ENCODE measurements at regions not wholly inside any gene's neighbourhood (a gene's known extent, or its start where the extent isn't known, plus 50 kb on each side); places are given as distances from the start of the nearest gene placed in this dataset.
A peak's percentile ranks its signal among the peaks of the same experiment; 100 is the strongest.

DNA sequence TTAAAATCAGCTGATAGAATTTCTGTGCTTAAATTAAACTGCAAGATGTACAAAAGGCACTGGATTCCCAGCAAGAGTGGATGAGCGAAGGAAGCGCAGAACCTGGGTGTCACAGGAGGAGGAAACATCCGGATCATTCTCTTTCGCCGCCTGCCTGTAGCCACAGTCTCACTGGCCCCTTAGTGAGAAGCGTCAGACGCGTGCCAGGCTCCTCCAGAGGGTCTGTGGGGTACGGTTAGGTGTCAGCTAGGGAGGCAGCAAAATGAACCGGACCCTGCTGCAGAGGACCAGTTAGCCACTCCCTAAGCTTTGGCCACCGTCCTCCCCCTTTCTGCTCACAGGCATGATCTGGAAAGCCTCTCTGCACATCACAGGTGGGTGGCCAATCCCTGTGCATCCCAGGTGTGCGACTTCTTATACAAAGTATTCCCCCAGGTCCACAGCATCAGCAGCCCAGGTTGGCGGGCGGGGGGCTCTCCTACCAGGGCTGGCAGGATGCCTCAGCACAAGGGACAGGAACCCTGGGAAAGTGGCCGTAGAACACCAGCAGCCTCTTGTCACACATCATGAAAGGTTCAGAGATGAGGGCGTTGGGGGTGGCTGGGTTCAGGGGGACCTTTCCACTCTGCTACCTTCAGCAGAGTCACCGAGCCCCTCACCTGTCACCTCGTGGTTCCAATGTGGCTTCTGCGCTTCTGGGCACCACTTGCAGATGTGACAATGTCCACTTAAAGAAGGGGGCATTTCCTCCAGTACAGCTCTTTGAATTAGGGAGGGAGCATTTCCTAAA is 61.1 kb upstream of the SLC66A3 start:
- no peak overlapping the region for H3K27ac ChIP-seq
- ATAC-seq (no peak), DNase-seq (no peak)
- no peaks in the 10 kb centered on the region for H3K27me3 ChIP-seq
- intact Hi-C loops (cut with DNase I; ENCODE audit: low total_unique reads) = no loop called here
- in situ Hi-C loops (cut with MboI; ENCODE audit: low sequenced_read_pairs in 4 of 4) = no loop called here
- H3K4me3 ChIP-seq = no peak overlapping the region
- H3K9me3 ChIP-seq = no peaks in the 10 kb centered on the region
- no peaks in the 10 kb centered on the region for H3K36me3 ChIP-seq
- H3K4me1 ChIP-seq = peaks cover 0 to 19% of the 10 kb centered on the region in 2 donors
- no peak for TF ChIP-seq POLR2A (IDR thresholded peaks at IDR 0.05)
- TF ChIP-seq, protein P1, sequence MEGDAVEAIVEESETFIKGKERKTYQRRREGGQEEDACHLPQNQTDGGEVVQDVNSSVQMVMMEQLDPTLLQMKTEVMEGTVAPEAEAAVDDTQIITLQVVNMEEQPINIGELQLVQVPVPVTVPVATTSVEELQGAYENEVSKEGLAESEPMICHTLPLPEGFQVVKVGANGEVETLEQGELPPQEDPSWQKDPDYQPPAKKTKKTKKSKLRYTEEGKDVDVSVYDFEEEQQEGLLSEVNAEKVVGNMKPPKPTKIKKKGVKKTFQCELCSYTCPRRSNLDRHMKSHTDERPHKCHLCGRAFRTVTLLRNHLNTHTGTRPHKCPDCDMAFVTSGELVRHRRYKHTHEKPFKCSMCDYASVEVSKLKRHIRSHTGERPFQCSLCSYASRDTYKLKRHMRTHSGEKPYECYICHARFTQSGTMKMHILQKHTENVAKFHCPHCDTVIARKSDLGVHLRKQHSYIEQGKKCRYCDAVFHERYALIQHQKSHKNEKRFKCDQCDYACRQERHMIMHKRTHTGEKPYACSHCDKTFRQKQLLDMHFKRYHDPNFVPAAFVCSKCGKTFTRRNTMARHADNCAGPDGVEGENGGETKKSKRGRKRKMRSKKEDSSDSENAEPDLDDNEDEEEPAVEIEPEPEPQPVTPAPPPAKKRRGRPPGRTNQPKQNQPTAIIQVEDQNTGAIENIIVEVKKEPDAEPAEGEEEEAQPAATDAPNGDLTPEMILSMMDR (IDR thresholded peaks at IDR 0.05 in 4 of 5, conservative IDR thresholded peaks at IDR 0.05 in 1 of 5) = no peak

DNA sequence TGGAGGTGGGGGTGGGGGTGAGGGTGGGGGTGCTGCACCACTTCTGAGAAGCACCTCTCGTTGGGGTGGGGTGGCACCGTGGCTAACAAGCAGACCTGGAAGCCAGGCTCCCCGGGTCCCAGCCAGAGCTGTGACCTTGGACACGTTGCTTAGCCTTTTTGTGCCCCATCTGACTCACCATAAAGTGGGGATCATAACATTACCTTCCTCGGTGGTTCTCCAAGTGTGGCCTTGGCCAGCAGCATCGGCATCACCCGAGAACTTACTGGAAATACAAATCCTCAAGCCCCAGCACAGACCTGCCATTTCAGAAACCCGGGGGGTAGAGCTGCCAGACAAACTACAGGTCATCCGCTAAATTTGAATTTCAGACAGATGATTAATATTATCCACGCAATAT is 58.7 kb upstream of the SLC66A3 start:
- H3K4me3 ChIP-seq = no peak overlapping the region
- no peaks in the 10 kb centered on the region for H3K36me3 ChIP-seq
- H3K4me1 ChIP-seq = peaks cover 0 to 19% of the 10 kb centered on the region in 2 donors
- ATAC-seq (no peak), DNase-seq (no peak)
- H3K27ac ChIP-seq = no peak overlapping the region
- TF ChIP-seq, protein P1 (IDR thresholded peaks at IDR 0.05 in 4 of 5, conservative IDR thresholded peaks at IDR 0.05 in 1 of 5) = no peak
- TF ChIP-seq POLR2A (IDR thresholded peaks at IDR 0.05) = no peak
- intact Hi-C loops (cut with DNase I; ENCODE audit: low total_unique reads) (no loop called here), in situ Hi-C loops (cut with MboI; ENCODE audit: low sequenced_read_pairs in 4 of 4) (no loop called here)
- no peaks in the 10 kb centered on the region for H3K27me3 ChIP-seq
- no peaks in the 10 kb centered on the region for H3K9me3 ChIP-seq

DNA sequence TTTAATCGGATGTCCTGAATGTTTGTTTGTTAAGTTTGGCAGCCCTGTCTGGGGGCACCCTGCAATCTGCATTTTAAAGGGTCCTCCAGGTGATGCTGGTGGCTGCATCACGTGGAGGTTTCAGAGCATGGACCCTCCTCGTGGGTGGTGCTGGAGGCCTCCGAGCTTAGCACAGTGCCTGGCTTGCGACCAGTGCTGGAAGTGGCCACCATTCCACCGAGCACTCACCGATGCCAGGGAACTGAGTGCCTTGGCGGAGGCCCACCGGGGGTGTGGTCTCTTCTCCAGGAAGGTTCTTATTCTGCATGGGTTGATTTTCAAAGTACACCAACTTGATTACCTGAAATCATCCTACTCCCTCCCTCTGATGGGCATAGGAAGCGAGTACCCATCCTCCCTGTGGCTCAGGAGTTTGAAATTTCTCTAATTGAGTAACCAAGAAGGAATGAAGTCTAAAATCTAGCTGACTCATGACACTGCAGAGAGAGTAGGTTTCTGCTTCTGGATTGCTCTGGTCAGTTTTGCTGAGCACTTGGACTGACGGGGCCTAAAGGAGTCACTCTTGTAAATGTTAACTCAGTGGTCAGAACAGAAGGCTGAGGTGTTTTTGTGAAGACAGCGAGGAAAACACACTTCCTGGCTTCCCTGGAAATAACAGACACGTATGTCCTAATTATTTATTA is 58.1 kb upstream of the SLC66A3 start:
- in situ Hi-C loops (cut with MboI; ENCODE audit: low sequenced_read_pairs in 4 of 4) (no loop called here), intact Hi-C loops (cut with DNase I; ENCODE audit: low total_unique reads) (no loop called here)
- DNase-seq = peak in 1 of 2 donors; percentile 18
- H3K4me1 ChIP-seq = peaks cover 0 to 19% of the 10 kb centered on the region in 2 donors
- no peaks in the 10 kb centered on the region for H3K36me3 ChIP-seq
- H3K4me3 ChIP-seq = no peak overlapping the region
- TF ChIP-seq, protein P1 (IDR thresholded peaks at IDR 0.05 in 4 of 5, conservative IDR thresholded peaks at IDR 0.05 in 1 of 5) = no peak
- no peak for TF ChIP-seq POLR2A (IDR thresholded peaks at IDR 0.05)
- no peaks in the 10 kb centered on the region for H3K27me3 ChIP-seq
- peak in 1 of 2 donors; percentile 68 for ATAC-seq
- no peaks in the 10 kb centered on the region for H3K9me3 ChIP-seq
- H3K27ac ChIP-seq = no peak overlapping the region

DNA sequence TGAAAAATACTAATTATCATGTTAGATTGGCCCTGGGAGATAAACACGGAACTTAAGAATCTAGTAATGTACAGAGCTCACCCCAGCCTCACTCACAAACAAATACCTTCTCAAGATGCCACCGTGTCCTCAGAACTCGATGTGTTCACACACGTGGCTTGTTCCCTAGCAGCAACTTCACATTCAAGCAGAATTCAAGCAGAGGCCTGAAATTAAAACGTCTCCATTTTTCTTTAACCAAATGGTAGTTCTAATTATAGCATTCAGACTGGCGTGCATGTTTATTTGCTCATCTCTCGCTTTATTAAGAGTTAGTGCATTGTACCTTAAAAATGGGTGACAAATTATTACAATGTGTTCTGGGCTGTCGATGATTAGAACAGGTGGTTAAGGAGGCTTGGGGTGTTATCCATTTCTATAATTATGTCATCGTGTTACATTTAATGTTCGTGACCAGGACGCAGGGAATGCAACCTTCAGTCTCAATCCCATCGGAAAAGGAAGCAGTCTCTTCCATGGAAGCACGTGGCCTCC is 57.3 kb upstream of the SLC66A3 start:
- in situ Hi-C loops (cut with MboI; ENCODE audit: low sequenced_read_pairs in 4 of 4) (no loop called here), intact Hi-C loops (cut with DNase I; ENCODE audit: low total_unique reads) (no loop called here)
- Histone ChIP-seq H3K36me3 (no peaks in the 10 kb centered on the region), H3K4me3 (no peak overlapping the region), H3K27ac (no peak overlapping the region), H3K9me3 (no peaks in the 10 kb centered on the region), H3K27me3 (no peaks in the 10 kb centered on the region), H3K4me1 (peaks cover 0 to 19% of the 10 kb centered on the region in 2 donors)
- DNase-seq = no peak
- ATAC-seq = no peak
- no peak for TF ChIP-seq POLR2A (IDR thresholded peaks at IDR 0.05)
- TF ChIP-seq, protein P1 (IDR thresholded peaks at IDR 0.05 in 4 of 5, conservative IDR thresholded peaks at IDR 0.05 in 1 of 5) = no peak
